DMS79 treated with DMSO at 0.1 percent for 48 hours (cell line): ENCODE measurements at regions not wholly inside any gene's neighbourhood (a gene's known extent, or its start where the extent isn't known, plus 50 kb on each side); places are given as distances from the start of the nearest gene placed in this dataset.

Source experiments
- DNase-seq: peaks from one replicate; lab custom pipeline; 2025; lab: John Stamatoyannopoulos, UW

- no peak for DNase-seq
Observed at GRCh38 chr11:26186389-26186788, 145.5 kb upstream of the ANO3 start.

- no peak for DNase-seq
Observed at GRCh38 chr11:26187639-26188038, 144.3 kb upstream of the ANO3 start.

GRCh38 chr11:26188554-26188953 is 143.4 kb upstream of the ANO3 start:
- DNase-seq: no peak

GRCh38 chr11:26191193-26191592 is 140.7 kb upstream of the ANO3 start:
- no peak for DNase-seq

- no peak for DNase-seq
Observed at GRCh38 chr11:26193694-26194365, 138.1 kb upstream of the ANO3 start.

- DNase-seq: no peak
Observed at GRCh38 chr11:26194881-26195280, 137.0 kb upstream of the ANO3 start.

GRCh38 chr11:26198532-26199096 is 133.3 kb upstream of the ANO3 start:
- DNase-seq: no peak

GRCh38 chr11:26199331-26200095 is 132.4 kb upstream of the ANO3 start:
- DNase-seq: no peak

- DNase-seq: no peak
Observed at GRCh38 chr11:26201411-26201810, 130.5 kb upstream of the ANO3 start.

- no peak for DNase-seq
Observed at GRCh38 chr11:26202754-26203153, 129.2 kb upstream of the ANO3 start.

- peak; percentile 91 for DNase-seq
Observed at GRCh38 chr11:26204101-26204500, 127.8 kb upstream of the ANO3 start.

- DNase-seq: no peak
Observed at GRCh38 chr11:26204839-26205238, 127.1 kb upstream of the ANO3 start.

- DNase-seq: no peak
Observed at GRCh38 chr11:26219183-26220117, 112.5 kb upstream of the ANO3 start.

- DNase-seq: no peak
Observed at GRCh38 chr11:26225646-26226045, 106.3 kb upstream of the ANO3 start.

- DNase-seq: peak; percentile 56
Observed at GRCh38 chr11:26227301-26227746, 104.6 kb upstream of the ANO3 start.

GRCh38 chr11:26227883-26228502 is 103.9 kb upstream of the ANO3 start:
- DNase-seq: no peak

- DNase-seq: no peak
Observed at GRCh38 chr11:26228778-26229177, 103.2 kb upstream of the ANO3 start.

- DNase-seq: no peak
Observed at GRCh38 chr11:26229257-26229656, 102.7 kb upstream of the ANO3 start.

- DNase-seq: no peak
Observed at GRCh38 chr11:26229981-26230380, 101.9 kb upstream of the ANO3 start.

GRCh38 chr11:26231252-26231661 is 100.7 kb upstream of the ANO3 start:
- DNase-seq: no peak

GRCh38 chr11:26234451-26234850 is 97.5 kb upstream of the ANO3 start:
- no peak for DNase-seq

GRCh38 chr11:26243426-26243825 is 88.5 kb upstream of the ANO3 start:
- no peak for DNase-seq
